ENCODE measurements at regions not wholly inside any gene's neighbourhood (a gene's known extent, or its start where the extent isn't known, plus 50 kb on each side); places are given as distances from the start of the nearest gene placed in this dataset.
"Not testable (repeated sequence)": the region's sequence is repeated elsewhere in the genome, so short reads cannot be mapped to it uniquely, and the experiment has no call there.

GRCh38 chr1:227415115-227415790, 97.0 kb upstream of the CDC42BPA start:
- DNase-seq: no peak

GRCh38 chr1:227411066-227411465, 92.8 kb upstream of the CDC42BPA start:
- DNase-seq: no peak

GRCh38 chr1:227406332-227406731, 88.0 kb upstream of the CDC42BPA start:
- DNase-seq: not testable (repeated sequence)

GRCh38 chr1:227403535-227403934, 85.2 kb upstream of the CDC42BPA start:
- no peak for DNase-seq

GRCh38 chr1:227401562-227402342, 83.5 kb upstream of the CDC42BPA start:
- no peak for DNase-seq

- no peak for DNase-seq
Measured at GRCh38 chr1:227399152-227399730, 80.9 kb upstream of the CDC42BPA start.

- DNase-seq: no peak
Measured at GRCh38 chr1:227397354-227397978, 79.2 kb upstream of the CDC42BPA start.

- no peak for DNase-seq
Measured at GRCh38 chr1:227396539-227397353, 78.5 kb upstream of the CDC42BPA start.

- DNase-seq: no peak
Measured at GRCh38 chr1:227395426-227396028, 77.2 kb upstream of the CDC42BPA start.

- no peak for DNase-seq
Measured at GRCh38 chr1:227392984-227393764, 74.9 kb upstream of the CDC42BPA start.

- DNase-seq: no peak
Measured at GRCh38 chr1:227391879-227392278, 73.6 kb upstream of the CDC42BPA start.

- DNase-seq: no peak
Measured at GRCh38 chr1:227391211-227391610, 72.9 kb upstream of the CDC42BPA start.

- DNase-seq: no peak
Measured at GRCh38 chr1:227390525-227390924, 72.2 kb upstream of the CDC42BPA start.

- DNase-seq: no peak
Measured at GRCh38 chr1:227388214-227389168, 70.2 kb upstream of the CDC42BPA start.

GRCh38 chr1:227379555-227379892, 61.2 kb upstream of the CDC42BPA start:
- DNase-seq: no peak

GRCh38 chr1:227378871-227379554, 60.7 kb upstream of the CDC42BPA start:
- DNase-seq: no peak

- no peak for DNase-seq
Measured at GRCh38 chr1:227378181-227378580, 59.9 kb upstream of the CDC42BPA start.

- DNase-seq: no peak
Measured at GRCh38 chr1:227374846-227375245, 56.6 kb upstream of the CDC42BPA start.

- no peak for DNase-seq
Measured at GRCh38 chr1:227372726-227373130, 54.4 kb upstream of the CDC42BPA start.
